GM12878 (cell line): ENCODE measurements at regions not wholly inside any gene's neighbourhood (a gene's known extent, or its start where the extent isn't known, plus 50 kb on each side); places are given as distances from the start of the nearest gene placed in this dataset.

ENCODE experiments used
- ATAC-seq: fragments of 200-7000 bp; cut with Tn5 transposase; 3 replicates; pipeline ENCODE4 v1.9.1; 2020; ENCODE audit warnings: mild to moderate bottlenecking, moderate library complexity
- BruUV-seq: library from RNA; stranded (reverse); fragments of 400-500 nt; replicated peaks from 2 replicates; lab custom pipeline; 2021; lab: Mats Ljungman, UMichigan
- CTCF ChIA-PET: fragments of 300-600 bp; sonication (Branson Sonifier 250); formaldehyde crosslinking; extraction: SDS; loops from one replicate; lab custom pipeline; 2021; ENCODE audit warnings: inconsistent platforms; lab: Yijun Ruan, JAX
- POLR2A ChIA-PET: fragments of 350-600 bp; formaldehyde crosslinking; extraction: SDS; loops from one replicate; lab custom pipeline; 2021; ENCODE audit warnings: inconsistent platforms; lab: Charles Lee
- RAD21 ChIA-PET: fragments of 300-600 bp; sonication (Branson Sonifier 250); formaldehyde crosslinking; loops from one replicate; lab custom pipeline; 2023; ENCODE audit warnings: antibody characterized with exemption; ENCODE audit not compliant: unreplicated experiment; lab: Charles Lee
- SMC1A ChIA-PET: fragments of 300-600 bp; sonication (Branson Sonifier 250); formaldehyde crosslinking; loops from one replicate; lab custom pipeline; 2023; ENCODE audit not compliant: unreplicated experiment, uncharacterized antibody; lab: Charles Lee
- DNase-seq: peaks from one replicate; pipeline ENCODE4 v3.0.0-alpha.2; 2011; ENCODE audit warnings: low read depth, low spot score
- FAIRE-seq: peaks from 3 replicates; lab custom pipeline; 2011; peaks lifted over from hg19 to GRCh38; lab: Jason Lieb, UNC
- H2AFZ ChIP-seq: 2 replicates; pipeline ENCODE4 v1.6.0; 2011; ENCODE audit warnings: low read depth, low read length, control low read depth; ENCODE audit not compliant: control insufficient read depth
- H3K27ac ChIP-seq: 2 replicates; pipeline ENCODE4 v1.5.1; 2011; ENCODE audit warnings: control low read depth; ENCODE audit not compliant: control insufficient read depth, insufficient read depth
- H3K27me3 ChIP-seq, 2 experiments: replicated peaks in 1 of 2; 2 replicates each; pipeline versions ENCODE4 v1.6.0 to v1.6.1; 2011; ENCODE audit warnings: low read length in 1 of 2; ENCODE audit not compliant: control insufficient read depth in 2 of 2, insufficient read depth in 2 of 2
- H3K36me3 ChIP-seq, 2 experiments: 2 replicates each; pipeline ENCODE4 v1.5.1; 2011; ENCODE audit warnings: low read length in 1 of 2; ENCODE audit not compliant: control insufficient read depth in 2 of 2, insufficient read depth in 2 of 2
- H3K4me1 ChIP-seq: 2 replicates; pipeline ENCODE4 v1.6.1; 2011; ENCODE audit warnings: mild to moderate bottlenecking, low read length, moderate library complexity, mixed read lengths; ENCODE audit not compliant: control insufficient read depth, insufficient read depth
- H3K4me2 ChIP-seq: 2 replicates; pipeline ENCODE4 v1.6.0; 2011; ENCODE audit warnings: control low read depth; ENCODE audit not compliant: control insufficient read depth, insufficient read depth
- H3K4me3 ChIP-seq: fragments of 200-600 bp; sonication (generic); 2 replicates; pipeline ENCODE4 v1.5.1; 2016
- H3K79me2 ChIP-seq: 2 replicates; pipeline ENCODE4 v1.6.0; 2011; ENCODE audit warnings: low read length; ENCODE audit not compliant: control insufficient read depth, insufficient read depth
- H3K9ac ChIP-seq: 2 replicates; pipeline ENCODE4 v1.8.0; 2011; ENCODE audit warnings: low read length, control low read depth, mixed read lengths; ENCODE audit not compliant: control insufficient read depth, insufficient read depth
- H3K9me3 ChIP-seq: replicated peaks from 3 replicates; pipeline ENCODE4 v1.5.1; 2011; ENCODE audit warnings: mild to moderate bottlenecking, low read length; ENCODE audit not compliant: control insufficient read depth, insufficient read depth
- H4K20me1 ChIP-seq: 2 replicates; pipeline ENCODE4 v1.6.0; 2011; ENCODE audit not compliant: control insufficient read depth, insufficient read depth
- ATF7 ChIP-seq: fragments of 450-650 bp; IDR thresholded peaks from 2 replicates; pipeline ENCODE4 v1.6.1; 2016; ENCODE audit warnings: low read depth, mild to moderate bottlenecking
- CHD1 ChIP-seq: IDR thresholded peaks from 2 replicates; pipeline ENCODE4 v1.6.1; 2012; ENCODE audit warnings: low read depth, low read length, improper control_type of control experiment
- EZH2 ChIP-seq: IDR thresholded peaks from 2 replicates; pipeline ENCODE4 v1.6.1; 2012; ENCODE audit warnings: low read depth, mild to moderate bottlenecking, control low read depth, inconsistent platforms, low read length, borderline replicate concordance; ENCODE audit not compliant: control insufficient read depth
- HDGF ChIP-seq: fragments of 450-650 bp; IDR thresholded peaks from 2 replicates; pipeline ENCODE4 v1.6.1; 2016; ENCODE audit warnings: antibody characterized with exemption
- MTA2 ChIP-seq: fragments of 450-650 bp; IDR thresholded peaks from 2 replicates; pipeline ENCODE4 v1.6.1; 2016; ENCODE audit warnings: low read depth, mild to moderate bottlenecking, moderate library complexity
- NBN ChIP-seq: fragments of 450-650 bp; IDR thresholded peaks from 2 replicates; pipeline ENCODE4 v1.6.1; 2016
- NFIC ChIP-seq: IDR thresholded peaks from 2 replicates; pipeline ENCODE4 v1.6.1; 2012; ENCODE audit warnings: low read depth, mild to moderate bottlenecking, inconsistent platforms, low read length, moderate library complexity
- NFYA ChIP-seq: IDR thresholded peaks from 2 replicates; pipeline ENCODE4 v1.6.1; 2011; ENCODE audit warnings: low read depth, mild to moderate bottlenecking, low read length, improper control_type of control experiment, borderline replicate concordance
- NR2C2 ChIP-seq: IDR thresholded peaks from 2 replicates; pipeline ENCODE4 v1.6.1; 2011; ENCODE audit warnings: borderline replicate concordance, low read depth; ENCODE audit not compliant: control insufficient read depth, insufficient read length
- RAD51 ChIP-seq: fragments of 450-650 bp; IDR thresholded peaks from 2 replicates; pipeline ENCODE4 v1.6.1; 2016; ENCODE audit warnings: moderate library complexity, mild to moderate bottlenecking, inconsistent platforms
- SREBF1 ChIP-seq: IDR thresholded peaks from 2 replicates; pipeline ENCODE4 v1.6.1; 2012; ENCODE audit warnings: mild to moderate bottlenecking, low read length
- SRF ChIP-seq, 2 experiments: IDR thresholded peaks; 2 replicates each; pipeline ENCODE4 v1.6.1; 2011; ENCODE audit warnings: low read depth in 2 of 2, low read length in 2 of 2, mild to moderate bottlenecking in 1 of 2, moderate library complexity in 1 of 2
- STAT1 ChIP-seq: fragments of 450-650 bp; conservative IDR thresholded peaks from 2 replicates; pipeline ENCODE4 v1.6.1; 2014; ENCODE audit warnings: antibody characterized with exemption, mild to moderate bottlenecking
- WRNIP1 ChIP-seq: IDR thresholded peaks from 2 replicates; pipeline ENCODE4 v1.6.1; 2011; ENCODE audit warnings: low read depth, low read length, improper control_type of control experiment, borderline replicate concordance
- YBX1 ChIP-seq: fragments of 450-650 bp; IDR thresholded peaks from 2 replicates; pipeline ENCODE4 v1.6.1; 2016; ENCODE audit warnings: antibody characterized with exemption
- WGBS: methylation state at CpG from one replicate; pipeline ENCODE4 v1.1.6; 2016; ENCODE audit warnings: low lambda C conversion rate; ENCODE audit not compliant: insufficient replicate concordance, insufficient coverage; ENCODE audit errors: missing lambda C conversion rate; 5-methylcytosine and 5-hydroxymethylcytosine counted together
- in situ Hi-C: fragments of 300-500 bp; cut with MboI; formaldehyde crosslinking; loops from 9 replicates; pipeline ENCODE4 v1.14.3; 2018; ENCODE audit warnings: mixed read lengths
- intact Hi-C: fragments of 100-400 bp; cut with micrococcal nuclease; formaldehyde crosslinking; loops from one replicate; pipeline ENCODE4 v1.14.2; 2022; ENCODE audit not compliant: unreplicated experiment
- TF ChIP-seq, protein P1 (sequence below): fragments of 450-650 bp; IDR thresholded peaks from 2 replicates; pipeline ENCODE4 v1.6.1; 2018; ENCODE audit warnings: mild to moderate bottlenecking, low read depth, moderate library complexity; ENCODE audit not compliant: partially characterized antibody
- TF ChIP-seq, protein P2 (sequence below): fragments of 150-350 bp; IDR thresholded peaks from 2 replicates; pipeline ENCODE4 v1.6.1; 2016; ENCODE audit warnings: low read depth, low read length
- TF ChIP-seq, protein P3 (sequence below): IDR thresholded peaks from 2 replicates; pipeline ENCODE4 v1.6.1; 2011; ENCODE audit warnings: borderline replicate concordance, low read depth, mild to moderate bottlenecking, moderate library complexity, mixed read lengths, low read length; ENCODE audit not compliant: insufficient read depth; ENCODE audit errors: extremely low read length
- TF ChIP-seq, protein P4 (sequence below): IDR thresholded peaks from 2 replicates; pipeline ENCODE4 v1.6.1; 2011; ENCODE audit warnings: borderline replicate concordance, low read depth, mild to moderate bottlenecking, moderate library complexity, low read length; ENCODE audit not compliant: insufficient read depth, poor library complexity, severe bottlenecking

DNA sequence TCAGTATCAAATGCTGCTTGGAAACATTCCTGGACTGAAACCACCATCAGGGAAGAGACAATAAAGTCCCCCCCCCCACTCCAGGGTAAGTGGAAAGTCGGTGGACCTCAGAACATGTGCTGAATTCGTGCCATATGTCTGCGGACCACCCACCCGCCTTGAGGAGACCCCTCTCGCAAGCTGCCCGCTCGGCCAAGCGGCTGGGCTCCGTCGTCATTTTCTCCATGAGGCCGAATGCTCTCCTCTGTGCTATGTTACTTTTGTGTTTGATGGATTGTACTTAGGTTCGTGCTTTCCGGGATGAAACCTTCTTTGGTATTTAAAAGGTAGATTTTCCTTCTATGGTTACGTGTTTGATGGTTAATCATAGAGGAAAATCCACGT is 136.2 kb upstream of the RTL1 start:
- ChIA-PET CTCF (no interaction called here), RAD21 (no interaction called here), SMC1A (no interaction called here), POLR2A (no interaction called here)
- Histone ChIP-seq H3K9ac (no peak overlapping the region), H3K27me3 (no peaks in the 10 kb centered on the region), H3K4me1 (no peaks in the 10 kb centered on the region), H3K9me3 (no peaks in the 10 kb centered on the region), H2AFZ (no peak overlapping the region), H3K4me3 (no peak overlapping the region), H4K20me1 (no peaks in the 10 kb centered on the region), H3K36me3 (no peaks in the 10 kb centered on the region), H3K79me2 (no peaks in the 10 kb centered on the region), H3K4me2 (no peak overlapping the region), H3K27ac (no peak overlapping the region)
- no TSS peak for BruUV-seq
- no peak for DNase-seq
- in situ Hi-C loops (no loop called here), intact Hi-C loops (no loop called here)
- no peak for ATAC-seq
- WGBS, result 26% methylated on average over 15 of the region's 15 CpGs
- FAIRE-seq, result no peak
- no peak for TF ChIP-seq NBN
- no peak for TF ChIP-seq SRF (IDR thresholded peaks at IDR 0.05; ENCODE audit: low read depth in 2 of 2, low read length in 2 of 2)
- no peak for TF ChIP-seq NFYA
- TF ChIP-seq, protein P1, sequence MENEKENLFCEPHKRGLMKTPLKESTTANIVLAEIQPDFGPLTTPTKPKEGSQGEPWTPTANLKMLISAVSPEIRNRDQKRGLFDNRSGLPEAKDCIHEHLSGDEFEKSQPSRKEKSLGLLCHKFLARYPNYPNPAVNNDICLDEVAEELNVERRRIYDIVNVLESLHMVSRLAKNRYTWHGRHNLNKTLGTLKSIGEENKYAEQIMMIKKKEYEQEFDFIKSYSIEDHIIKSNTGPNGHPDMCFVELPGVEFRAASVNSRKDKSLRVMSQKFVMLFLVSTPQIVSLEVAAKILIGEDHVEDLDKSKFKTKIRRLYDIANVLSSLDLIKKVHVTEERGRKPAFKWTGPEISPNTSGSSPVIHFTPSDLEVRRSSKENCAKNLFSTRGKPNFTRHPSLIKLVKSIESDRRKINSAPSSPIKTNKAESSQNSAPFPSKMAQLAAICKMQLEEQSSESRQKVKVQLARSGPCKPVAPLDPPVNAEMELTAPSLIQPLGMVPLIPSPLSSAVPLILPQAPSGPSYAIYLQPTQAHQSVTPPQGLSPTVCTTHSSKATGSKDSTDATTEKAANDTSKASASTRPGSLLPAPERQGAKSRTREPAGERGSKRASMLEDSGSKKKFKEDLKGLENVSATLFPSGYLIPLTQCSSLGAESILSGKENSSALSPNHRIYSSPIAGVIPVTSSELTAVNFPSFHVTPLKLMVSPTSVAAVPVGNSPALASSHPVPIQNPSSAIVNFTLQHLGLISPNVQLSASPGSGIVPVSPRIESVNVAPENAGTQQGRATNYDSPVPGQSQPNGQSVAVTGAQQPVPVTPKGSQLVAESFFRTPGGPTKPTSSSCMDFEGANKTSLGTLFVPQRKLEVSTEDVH, result no peak
- no peak for TF ChIP-seq EZH2
- no peak for TF ChIP-seq NFIC
- no peak for TF ChIP-seq WRNIP1
- TF ChIP-seq STAT1, result no peak
- no peak for TF ChIP-seq CHD1
- no peak for TF ChIP-seq RAD51
- no peak for TF ChIP-seq HDGF
- TF ChIP-seq MTA2, result no peak
- TF ChIP-seq, protein P2, sequence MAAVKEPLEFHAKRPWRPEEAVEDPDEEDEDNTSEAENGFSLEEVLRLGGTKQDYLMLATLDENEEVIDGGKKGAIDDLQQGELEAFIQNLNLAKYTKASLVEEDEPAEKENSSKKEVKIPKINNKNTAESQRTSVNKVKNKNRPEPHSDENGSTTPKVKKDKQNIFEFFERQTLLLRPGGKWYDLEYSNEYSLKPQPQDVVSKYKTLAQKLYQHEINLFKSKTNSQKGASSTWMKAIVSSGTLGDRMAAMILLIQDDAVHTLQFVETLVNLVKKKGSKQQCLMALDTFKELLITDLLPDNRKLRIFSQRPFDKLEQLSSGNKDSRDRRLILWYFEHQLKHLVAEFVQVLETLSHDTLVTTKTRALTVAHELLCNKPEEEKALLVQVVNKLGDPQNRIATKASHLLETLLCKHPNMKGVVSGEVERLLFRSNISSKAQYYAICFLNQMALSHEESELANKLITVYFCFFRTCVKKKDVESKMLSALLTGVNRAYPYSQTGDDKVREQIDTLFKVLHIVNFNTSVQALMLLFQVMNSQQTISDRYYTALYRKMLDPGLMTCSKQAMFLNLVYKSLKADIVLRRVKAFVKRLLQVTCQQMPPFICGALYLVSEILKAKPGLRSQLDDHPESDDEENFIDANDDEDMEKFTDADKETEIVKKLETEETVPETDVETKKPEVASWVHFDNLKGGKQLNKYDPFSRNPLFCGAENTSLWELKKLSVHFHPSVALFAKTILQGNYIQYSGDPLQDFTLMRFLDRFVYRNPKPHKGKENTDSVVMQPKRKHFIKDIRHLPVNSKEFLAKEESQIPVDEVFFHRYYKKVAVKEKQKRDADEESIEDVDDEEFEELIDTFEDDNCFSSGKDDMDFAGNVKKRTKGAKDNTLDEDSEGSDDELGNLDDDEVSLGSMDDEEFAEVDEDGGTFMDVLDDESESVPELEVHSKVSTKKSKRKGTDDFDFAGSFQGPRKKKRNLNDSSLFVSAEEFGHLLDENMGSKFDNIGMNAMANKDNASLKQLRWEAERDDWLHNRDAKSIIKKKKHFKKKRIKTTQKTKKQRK, result no peak
- TF ChIP-seq YBX1, result no peak
- TF ChIP-seq ATF7, result no peak
- TF ChIP-seq, protein P3, sequence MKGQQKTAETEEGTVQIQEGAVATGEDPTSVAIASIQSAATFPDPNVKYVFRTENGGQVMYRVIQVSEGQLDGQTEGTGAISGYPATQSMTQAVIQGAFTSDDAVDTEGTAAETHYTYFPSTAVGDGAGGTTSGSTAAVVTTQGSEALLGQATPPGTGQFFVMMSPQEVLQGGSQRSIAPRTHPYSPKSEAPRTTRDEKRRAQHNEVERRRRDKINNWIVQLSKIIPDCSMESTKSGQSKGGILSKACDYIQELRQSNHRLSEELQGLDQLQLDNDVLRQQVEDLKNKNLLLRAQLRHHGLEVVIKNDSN, result no peak
- TF ChIP-seq, protein P4, sequence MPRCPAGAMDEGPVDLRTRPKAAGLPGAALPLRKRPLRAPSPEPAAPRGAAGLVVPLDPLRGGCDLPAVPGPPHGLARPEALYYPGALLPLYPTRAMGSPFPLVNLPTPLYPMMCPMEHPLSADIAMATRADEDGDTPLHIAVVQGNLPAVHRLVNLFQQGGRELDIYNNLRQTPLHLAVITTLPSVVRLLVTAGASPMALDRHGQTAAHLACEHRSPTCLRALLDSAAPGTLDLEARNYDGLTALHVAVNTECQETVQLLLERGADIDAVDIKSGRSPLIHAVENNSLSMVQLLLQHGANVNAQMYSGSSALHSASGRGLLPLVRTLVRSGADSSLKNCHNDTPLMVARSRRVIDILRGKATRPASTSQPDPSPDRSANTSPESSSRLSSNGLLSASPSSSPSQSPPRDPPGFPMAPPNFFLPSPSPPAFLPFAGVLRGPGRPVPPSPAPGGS, result no peak
- no peak for TF ChIP-seq SREBF1
- TF ChIP-seq NR2C2, result no peak
